Lower leg skin (tissue), 4 donors: ENCODE measurements at regions not wholly inside any gene's neighbourhood (a gene's known extent, or its start where the extent isn't known, plus 50 kb on each side); places are given as distances from the start of the nearest gene placed in this dataset.
"Not testable (repeated sequence)": the region's sequence is repeated elsewhere in the genome, so short reads cannot be mapped to it uniquely, and the experiment has no call there.

Experiments
- DNase-seq, 2 donors: peaks; one replicate each; pipeline ENCODE4 v3.0.0-alpha.2; 2019; ENCODE audit warnings: low spot score in 2 of 2
- H3K4me3 ChIP-seq: fragments of 200-600 bp; sonication (generic); 2 replicates; pipeline ENCODE4 v1.5.1; 2017; ENCODE audit warnings: mild to moderate bottlenecking, low read depth; ENCODE audit not compliant: poor library complexity, severe bottlenecking
- POLR2A ChIP-seq, 2 donors: fragments of 450-650 bp; IDR thresholded peaks; one replicate each; pipeline ENCODE4 v1.6.1; 2016 to 2017; ENCODE audit warnings: antibody characterized with exemption in 2 of 2, mild to moderate bottlenecking in 1 of 2, moderate library complexity in 1 of 2
- WGBS, 2 donors: methylation state at CpG; one replicate each; pipeline ENCODE4 v1.1.5; 2018; 5-methylcytosine and 5-hydroxymethylcytosine counted together
- intact Hi-C: fragments of 100-400 bp; cut with DNase I; formaldehyde crosslinking; loops from one replicate; pipeline ENCODE4 v1.15.0; 2023; ENCODE audit warnings: low total_unique reads
- TF ChIP-seq, protein P1 (sequence below), 3 donors: fragments of 450-650 bp; IDR thresholded peaks; one replicate each; pipeline ENCODE4 v1.5.1; 2016; ENCODE audit warnings: antibody characterized with exemption in 3 of 3, mild to moderate bottlenecking in 3 of 3, moderate library complexity in 2 of 3

DNA sequence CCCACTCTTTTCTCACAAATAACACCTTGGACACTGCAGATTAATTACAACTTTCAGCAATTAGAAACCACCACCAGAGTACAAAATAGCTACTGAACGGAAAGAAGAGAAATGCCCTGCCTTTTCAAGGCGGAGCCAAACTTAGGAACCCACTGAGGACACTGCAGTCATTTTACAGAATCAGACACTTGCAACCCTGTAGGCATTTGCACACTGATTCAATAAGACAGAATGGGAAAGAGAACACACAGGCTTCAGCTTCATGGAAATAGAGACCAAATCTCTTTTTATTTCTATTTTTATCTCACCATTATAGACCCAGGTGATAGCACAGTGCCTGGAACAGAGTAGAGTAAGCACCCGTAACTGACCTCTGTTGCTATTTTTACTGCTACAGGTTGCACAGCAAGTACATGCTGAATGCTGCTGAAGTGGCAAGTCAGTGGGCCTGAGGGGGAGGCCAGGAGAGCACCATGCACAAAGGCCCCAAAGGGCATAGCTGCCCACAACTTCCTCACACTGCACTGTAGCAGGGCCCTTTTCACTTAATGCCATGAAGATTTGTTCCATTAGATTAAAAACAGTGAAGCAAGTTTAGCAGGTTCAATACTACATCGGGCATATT is 50.7 kb upstream of the EDARADD start:
- no peak overlapping the region for H3K4me3 ChIP-seq
- WGBS, 2 donors, result 58 to 77% methylated on average over 4 of the region's 4 CpGs
- TF ChIP-seq, protein P1, sequence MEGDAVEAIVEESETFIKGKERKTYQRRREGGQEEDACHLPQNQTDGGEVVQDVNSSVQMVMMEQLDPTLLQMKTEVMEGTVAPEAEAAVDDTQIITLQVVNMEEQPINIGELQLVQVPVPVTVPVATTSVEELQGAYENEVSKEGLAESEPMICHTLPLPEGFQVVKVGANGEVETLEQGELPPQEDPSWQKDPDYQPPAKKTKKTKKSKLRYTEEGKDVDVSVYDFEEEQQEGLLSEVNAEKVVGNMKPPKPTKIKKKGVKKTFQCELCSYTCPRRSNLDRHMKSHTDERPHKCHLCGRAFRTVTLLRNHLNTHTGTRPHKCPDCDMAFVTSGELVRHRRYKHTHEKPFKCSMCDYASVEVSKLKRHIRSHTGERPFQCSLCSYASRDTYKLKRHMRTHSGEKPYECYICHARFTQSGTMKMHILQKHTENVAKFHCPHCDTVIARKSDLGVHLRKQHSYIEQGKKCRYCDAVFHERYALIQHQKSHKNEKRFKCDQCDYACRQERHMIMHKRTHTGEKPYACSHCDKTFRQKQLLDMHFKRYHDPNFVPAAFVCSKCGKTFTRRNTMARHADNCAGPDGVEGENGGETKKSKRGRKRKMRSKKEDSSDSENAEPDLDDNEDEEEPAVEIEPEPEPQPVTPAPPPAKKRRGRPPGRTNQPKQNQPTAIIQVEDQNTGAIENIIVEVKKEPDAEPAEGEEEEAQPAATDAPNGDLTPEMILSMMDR (IDR thresholded peaks at IDR 0.05), result no peak
- no peak for TF ChIP-seq POLR2A (IDR thresholded peaks at IDR 0.05)
- DNase-seq, result no peak
- intact Hi-C loops, result no loop called here

DNA sequence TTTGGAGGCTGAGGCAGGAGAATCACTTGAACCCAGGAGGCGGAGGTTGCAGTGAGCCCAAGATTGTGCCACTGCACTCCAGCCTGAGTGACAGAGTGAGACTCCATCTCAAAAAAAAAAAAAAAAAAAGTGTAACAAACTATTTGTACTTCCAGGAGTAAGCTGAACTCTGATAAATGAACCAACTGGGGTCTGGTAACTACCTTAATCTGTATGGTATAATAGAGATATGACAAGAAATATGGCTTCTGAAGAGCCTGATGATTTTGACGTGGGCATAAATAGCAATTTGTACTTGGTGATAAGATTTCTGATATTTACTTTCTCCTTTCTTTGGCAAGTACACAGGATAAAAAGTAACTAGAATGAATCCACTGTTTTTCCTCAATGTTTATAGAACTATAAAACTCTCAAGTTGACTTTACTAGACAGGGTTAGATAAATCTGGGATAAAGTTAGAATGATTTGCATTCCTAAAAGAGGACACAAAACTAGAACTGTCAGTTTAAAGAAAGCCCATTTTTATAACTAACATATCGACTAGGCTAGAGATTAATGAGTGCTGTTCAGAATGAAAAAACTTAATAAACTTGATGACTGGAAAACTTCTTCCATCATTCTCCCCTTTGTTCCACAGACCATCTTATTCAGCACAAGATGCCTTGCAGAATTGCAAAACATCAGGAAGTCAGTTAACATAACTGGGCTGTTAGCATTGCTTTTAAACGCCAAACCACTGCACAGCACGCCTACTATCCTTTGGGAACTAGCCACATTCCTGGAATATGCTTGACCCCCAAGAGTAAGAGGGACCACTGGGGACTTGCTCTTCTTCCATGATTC is 51.5 kb upstream of the EDARADD start:
- WGBS, 2 donors, result 59 to 64% methylated on average over 5 of the region's 5 CpGs
- H3K4me3 ChIP-seq, result no peak overlapping the region
- intact Hi-C loops, result no loop called here
- DNase-seq, result no peak
- TF ChIP-seq, protein P1 (IDR thresholded peaks at IDR 0.05), result no peak
- TF ChIP-seq POLR2A (IDR thresholded peaks at IDR 0.05), result no peak

DNA sequence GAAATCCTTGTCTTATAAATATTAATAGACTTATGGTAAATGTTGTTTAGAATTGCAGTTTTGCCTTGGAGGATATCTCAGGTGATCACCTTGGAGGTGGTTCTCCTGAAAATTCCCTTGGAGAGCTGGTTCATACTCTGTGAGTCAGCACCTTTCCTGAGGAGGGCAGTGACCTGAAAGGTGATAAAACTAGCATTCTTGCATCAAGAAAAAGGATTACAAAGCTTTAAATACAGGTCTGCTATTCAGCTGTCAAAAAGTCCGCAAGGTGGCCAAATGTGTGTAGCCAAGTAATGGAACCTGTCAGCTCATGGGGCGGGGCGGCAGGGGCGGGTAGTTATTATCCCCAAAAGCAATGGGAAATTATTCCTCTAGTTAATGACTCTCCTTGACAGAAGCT is 52.8 kb upstream of the EDARADD start:
- no peak for DNase-seq
- no peak for TF ChIP-seq POLR2A (IDR thresholded peaks at IDR 0.05)
- TF ChIP-seq, protein P1 (IDR thresholded peaks at IDR 0.05), result no peak
- WGBS, 2 donors, result 71 to 78% methylated on average over 4 of the region's 4 CpGs
- intact Hi-C loops, result no loop called here
- no peak overlapping the region for H3K4me3 ChIP-seq

DNA sequence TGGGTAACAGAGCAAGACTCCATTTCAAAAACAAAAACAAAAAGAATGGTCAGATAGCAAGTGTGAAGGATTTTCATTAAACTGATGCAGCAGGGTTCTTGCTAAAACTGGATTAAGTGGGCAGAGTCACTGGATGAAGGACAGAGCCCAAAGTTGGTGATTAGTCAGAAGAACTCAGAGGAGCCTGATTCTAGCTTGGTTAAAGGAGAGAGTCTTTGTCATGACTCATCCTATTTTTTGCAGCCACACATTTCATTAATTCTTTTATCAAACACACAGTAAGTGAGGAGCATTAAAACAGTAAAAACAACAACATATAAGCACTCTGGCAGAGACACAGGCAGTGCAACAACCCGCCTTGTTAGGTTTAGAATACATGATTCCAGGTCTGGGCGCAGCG is 56.0 kb upstream of the EDARADD start:
- WGBS, 2 donors, result 91 to 98% methylated on average over 3 of the region's 3 CpGs
- intact Hi-C loops, result no loop called here
- H3K4me3 ChIP-seq, result no peak overlapping the region
- DNase-seq, result no peak
- TF ChIP-seq, protein P1 (IDR thresholded peaks at IDR 0.05), result no peak
- no peak for TF ChIP-seq POLR2A (IDR thresholded peaks at IDR 0.05)

DNA sequence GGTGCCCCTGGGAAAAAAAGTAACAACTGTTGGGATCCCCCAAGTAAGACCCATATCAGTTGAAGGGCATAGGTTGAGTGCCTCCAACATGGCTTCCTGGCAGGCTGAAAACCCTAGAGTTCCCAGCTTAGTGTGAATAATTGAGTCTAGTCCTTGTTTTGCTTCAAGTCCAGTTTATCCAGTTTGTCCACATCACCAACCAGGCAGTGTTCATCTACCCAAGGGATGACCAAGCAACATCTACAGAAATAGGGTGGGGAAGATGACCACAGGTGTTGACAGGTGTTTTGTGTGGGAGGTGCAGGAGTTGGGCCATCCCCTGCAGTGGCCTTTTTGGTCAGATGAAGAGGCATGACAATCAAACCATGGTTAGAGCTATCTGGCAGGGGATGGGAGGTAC is 54.3 kb upstream of the ERO1B start:
- TF ChIP-seq POLR2A (IDR thresholded peaks at IDR 0.05), result no peak
- TF ChIP-seq, protein P1 (IDR thresholded peaks at IDR 0.05), result no peak
- peak in 1 of 2 donors; percentile 43 for DNase-seq
- intact Hi-C loops, result no loop called here
- no peak overlapping the region for H3K4me3 ChIP-seq

DNA sequence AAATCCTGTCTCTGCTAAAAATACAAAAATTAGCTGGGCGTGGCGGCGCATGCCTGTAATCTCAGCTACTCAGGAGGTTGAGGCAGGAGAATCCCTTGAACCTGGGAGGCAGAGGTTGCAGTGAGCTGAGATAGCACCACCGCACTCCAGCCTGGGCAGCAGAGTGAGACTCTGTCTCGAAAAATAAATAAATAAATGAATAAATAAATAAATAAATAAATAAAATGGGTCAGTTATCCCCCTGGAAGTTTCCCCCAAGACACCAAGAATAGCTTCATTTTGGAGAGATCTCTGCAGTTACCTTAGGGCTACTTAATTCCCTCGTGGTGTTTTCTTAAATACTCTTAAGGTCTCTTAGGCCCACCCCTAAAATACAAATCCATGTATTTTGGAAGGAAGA is 53.9 kb upstream of the ERO1B start:
- peak in 1 of 2 donors; percentile 60 for DNase-seq
- 91 to 94% methylated on average over 6 of the region's 6 CpGs for WGBS, 2 donors
- H3K4me3 ChIP-seq, intact Hi-C loops: not testable (repeated sequence)
